ENCODE measurements at regions not wholly inside any gene's neighbourhood (a gene's known extent, or its start where the extent isn't known, plus 50 kb on each side); places are given as distances from the start of the nearest gene placed in this dataset.

DNA sequence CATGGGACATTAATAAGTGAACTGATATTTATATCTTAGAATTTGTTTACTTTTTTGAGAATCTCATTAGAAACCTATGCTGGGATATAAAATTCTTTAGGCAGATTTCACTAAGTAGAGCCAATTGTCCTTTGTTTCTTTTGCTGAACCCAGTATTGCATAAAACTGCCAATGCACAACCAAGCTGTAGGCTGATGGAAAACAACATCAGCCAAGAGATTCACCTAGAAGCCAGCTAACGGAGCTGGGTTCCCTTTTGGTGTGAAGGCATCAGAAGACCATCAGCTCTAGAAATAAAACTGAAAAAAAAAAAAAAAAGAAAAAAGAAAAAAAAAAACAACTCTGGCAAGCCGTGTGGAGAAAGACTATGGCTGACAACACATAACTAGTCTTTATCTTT lies 328.2 kb upstream of the PDE3A start:
- no peak overlapping the region for H3K4me3 Mint-ChIP-seq
- H3K27ac Mint-ChIP-seq: no peak overlapping the region
- no peaks in the 10 kb centered on the region for H3K27me3 ChIP-seq (ENCODE audit: insufficient read depth, low read length)
- POLR2A ChIA-PET (ENCODE audit: partially characterized antibody): no interaction called here
- CTCF ChIA-PET (ENCODE audit: partially characterized antibody): no interaction called here
- intact Hi-C loops (cut with micrococcal nuclease): no loop called here
- no peaks in the 10 kb centered on the region for H3K4me1 ChIP-seq (ENCODE audit: insufficient read depth, low read length)
- H3K4me3 ChIP-seq (ENCODE audit: low read length in 2 of 2): no peak overlapping the region
- no peak overlapping the region for H3K27ac ChIP-seq (ENCODE audit: low read depth, low read length)
- no peak for DNase-seq
- no peaks in the 10 kb centered on the region for H3K9me3 ChIP-seq (ENCODE audit: control insufficient read depth in 1 of 2, low read length in 2 of 2)
- H3K4me1 Mint-ChIP-seq: no peaks in the 10 kb centered on the region
- H3K9me3 Mint-ChIP-seq: no peaks in the 10 kb centered on the region
- no peaks in the 10 kb centered on the region for H3K27me3 Mint-ChIP-seq
- H3K36me3 ChIP-seq (ENCODE audit: insufficient read depth, low read length): no peaks in the 10 kb centered on the region
- no peaks in the 10 kb centered on the region for H3K36me3 Mint-ChIP-seq

- ChIA-PET CTCF (ENCODE audit: partially characterized antibody) (no interaction called here), POLR2A (ENCODE audit: partially characterized antibody) (no interaction called here)
- H3K4me1 ChIP-seq (ENCODE audit: insufficient read depth, low read length): no peaks in the 10 kb centered on the region
- Mint-ChIP-seq H3K4me1 (no peaks in the 10 kb centered on the region), H3K27ac (peak overlapping the region in 1 of 7 donors; percentile 71), H3K36me3 (no peaks in the 10 kb centered on the region), H3K4me3 (no peak overlapping the region), H3K9me3 (no peaks in the 10 kb centered on the region), H3K27me3 (no peaks in the 10 kb centered on the region)
- H3K9me3 ChIP-seq (ENCODE audit: control insufficient read depth in 1 of 2, low read length in 2 of 2): no peaks in the 10 kb centered on the region
- H3K4me3 ChIP-seq (ENCODE audit: low read length in 2 of 2): no peak overlapping the region
- H3K36me3 ChIP-seq (ENCODE audit: insufficient read depth, low read length): no peaks in the 10 kb centered on the region
- intact Hi-C loops (cut with micrococcal nuclease): no loop called here
- no peak overlapping the region for H3K27ac ChIP-seq (ENCODE audit: low read depth, low read length)
- no peak for DNase-seq
- H3K27me3 ChIP-seq (ENCODE audit: insufficient read depth, low read length): no peaks in the 10 kb centered on the region
These were observed 327.5 kb upstream of the PDE3A start for GRCh38 chr12:20040831-20041230.

DNA sequence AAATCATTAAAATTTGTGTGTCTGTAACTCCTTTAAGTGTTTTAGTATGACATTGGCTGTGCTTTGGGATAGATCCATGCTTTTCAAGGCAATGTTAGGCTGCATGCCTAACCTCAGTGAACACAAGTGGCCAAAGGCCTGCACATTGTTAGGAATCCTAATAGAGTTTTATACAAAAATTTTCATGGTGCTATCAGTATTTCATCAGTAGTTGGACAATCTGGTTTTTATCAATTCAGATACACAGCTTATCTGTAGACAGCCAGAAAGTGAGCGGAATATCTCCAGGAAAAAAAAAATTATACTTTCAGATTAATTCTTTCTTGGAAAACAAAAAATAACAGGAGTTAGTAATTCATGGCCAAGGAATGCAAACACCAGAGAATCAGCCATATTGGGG lies 324.0 kb upstream of the PDE3A start:
- no peak overlapping the region for H3K27ac ChIP-seq (ENCODE audit: low read depth, low read length)
- no peaks in the 10 kb centered on the region for H3K36me3 ChIP-seq (ENCODE audit: insufficient read depth, low read length)
- H3K9me3 ChIP-seq (ENCODE audit: control insufficient read depth in 1 of 2, low read length in 2 of 2): no peaks in the 10 kb centered on the region
- no peak for DNase-seq
- H3K4me1 Mint-ChIP-seq: no peaks in the 10 kb centered on the region
- H3K27me3 ChIP-seq (ENCODE audit: insufficient read depth, low read length): no peaks in the 10 kb centered on the region
- intact Hi-C loops (cut with micrococcal nuclease): no loop called here
- no peak overlapping the region for H3K27ac Mint-ChIP-seq
- no peak overlapping the region for H3K4me3 Mint-ChIP-seq
- ChIA-PET CTCF (ENCODE audit: partially characterized antibody) (no interaction called here), POLR2A (ENCODE audit: partially characterized antibody) (no interaction called here)
- H3K4me3 ChIP-seq (ENCODE audit: low read length in 2 of 2): no peak overlapping the region
- H3K27me3 Mint-ChIP-seq: no peaks in the 10 kb centered on the region
- H3K36me3 Mint-ChIP-seq: no peaks in the 10 kb centered on the region
- peaks cover 0 to 4% (median 0%) of the 10 kb centered on the region in 8 donors for H3K9me3 Mint-ChIP-seq
- no peaks in the 10 kb centered on the region for H3K4me1 ChIP-seq (ENCODE audit: insufficient read depth, low read length)

GRCh38 chr12:20044846-20045245 lies 323.5 kb upstream of the PDE3A start:
- Mint-ChIP-seq H3K27ac (no peak overlapping the region), H3K4me3 (no peak overlapping the region)

DNA sequence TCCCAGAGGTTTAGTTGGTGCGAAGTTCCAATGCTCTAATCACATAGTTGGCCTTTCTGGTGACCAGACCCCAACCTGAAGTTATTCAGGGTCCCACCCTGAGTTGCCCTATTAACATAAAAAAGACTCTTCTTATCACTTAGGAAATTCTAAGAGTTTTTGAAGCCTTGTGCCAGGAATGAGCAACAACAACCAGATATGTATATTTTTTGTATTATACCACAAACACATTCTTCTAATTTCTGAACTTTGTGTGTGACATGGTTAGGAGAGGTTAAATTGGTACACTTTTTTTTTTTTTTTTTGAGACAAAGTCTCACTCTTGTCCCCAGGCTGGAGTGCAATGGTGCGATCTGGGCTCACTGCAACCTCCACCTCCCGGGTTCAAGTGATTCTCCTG lies 320.4 kb upstream of the PDE3A start:
- POLR2A ChIA-PET (ENCODE audit: partially characterized antibody): no interaction called here

More at GRCh38 chr12:20044846-20045245, 323.5 kb upstream of the PDE3A start:
- H3K27me3 ChIP-seq (ENCODE audit: insufficient read depth, low read length): no peaks in the 10 kb centered on the region
- H3K27me3 Mint-ChIP-seq: no peaks in the 10 kb centered on the region
- H3K4me3 ChIP-seq (ENCODE audit: low read length in 2 of 2): no peak overlapping the region
- H3K36me3 ChIP-seq (ENCODE audit: insufficient read depth, low read length): no peaks in the 10 kb centered on the region
- H3K4me1 ChIP-seq (ENCODE audit: insufficient read depth, low read length): no peaks in the 10 kb centered on the region
- DNase-seq: no peak
- no peaks in the 10 kb centered on the region for H3K36me3 Mint-ChIP-seq
- no peak overlapping the region for H3K27ac ChIP-seq (ENCODE audit: low read depth, low read length)
- no peaks in the 10 kb centered on the region for H3K9me3 ChIP-seq (ENCODE audit: control insufficient read depth in 1 of 2, low read length in 2 of 2)
- intact Hi-C loops (cut with micrococcal nuclease): no loop called here
- H3K9me3 Mint-ChIP-seq: peaks cover 0 to 4% (median 0%) of the 10 kb centered on the region in 8 donors
- ChIA-PET POLR2A (ENCODE audit: partially characterized antibody) (no interaction called here), CTCF (ENCODE audit: partially characterized antibody) (no interaction called here)
- H3K4me1 Mint-ChIP-seq: no peaks in the 10 kb centered on the region

DNA sequence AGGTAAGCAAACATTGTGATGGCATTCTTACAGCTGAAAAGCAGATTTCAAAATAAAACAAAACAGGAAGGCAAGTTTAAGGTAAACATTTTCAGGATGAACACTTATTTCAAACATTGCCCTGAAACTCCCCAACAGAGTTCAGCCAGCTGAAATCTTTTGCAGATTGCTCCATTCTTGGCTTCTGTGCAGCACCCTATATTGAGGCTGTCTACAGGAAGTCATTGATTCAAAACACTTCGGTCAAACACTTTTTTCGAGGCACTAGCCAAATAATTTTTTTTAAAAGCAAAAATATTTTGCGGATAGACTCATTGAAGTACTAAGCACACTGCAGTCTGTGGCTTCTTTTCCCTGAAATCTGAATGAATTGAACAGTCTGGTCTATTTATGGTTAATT lies 318.1 kb upstream of the PDE3A start:
- no peak overlapping the region for H3K4me3 Mint-ChIP-seq
- Histone ChIP-seq H3K4me1 (ENCODE audit: insufficient read depth, low read length) (no peaks in the 10 kb centered on the region), H3K27ac (ENCODE audit: low read depth, low read length) (no peak overlapping the region), H3K36me3 (ENCODE audit: insufficient read depth, low read length) (no peaks in the 10 kb centered on the region), H3K9me3 (ENCODE audit: control insufficient read depth in 1 of 2, low read length in 2 of 2) (no peaks in the 10 kb centered on the region), H3K4me3 (ENCODE audit: low read length in 2 of 2) (no peak overlapping the region), H3K27me3 (ENCODE audit: insufficient read depth, low read length) (no peaks in the 10 kb centered on the region)
- no peaks in the 10 kb centered on the region for H3K36me3 Mint-ChIP-seq
- H3K27ac Mint-ChIP-seq: no peak overlapping the region
- H3K4me1 Mint-ChIP-seq: no peaks in the 10 kb centered on the region
- peaks cover 0 to 4% (median 1%) of the 10 kb centered on the region in 8 donors for H3K9me3 Mint-ChIP-seq
- ChIA-PET CTCF (ENCODE audit: partially characterized antibody) (no interaction called here), POLR2A (ENCODE audit: partially characterized antibody) (no interaction called here)
- no peaks in the 10 kb centered on the region for H3K27me3 Mint-ChIP-seq
- no peak for DNase-seq
- intact Hi-C loops (cut with micrococcal nuclease): no loop called here

More for the DNA sequence above, 320.4 kb upstream of the PDE3A start:
- Histone ChIP-seq H3K27me3 (ENCODE audit: insufficient read depth, low read length) (no peaks in the 10 kb centered on the region), H3K4me1 (ENCODE audit: insufficient read depth, low read length) (no peaks in the 10 kb centered on the region), H3K27ac (ENCODE audit: low read depth, low read length) (no peak overlapping the region), H3K9me3 (ENCODE audit: control insufficient read depth in 1 of 2, low read length in 2 of 2) (no peaks in the 10 kb centered on the region), H3K4me3 (ENCODE audit: low read length in 2 of 2) (no peak overlapping the region), H3K36me3 (ENCODE audit: insufficient read depth, low read length) (no peaks in the 10 kb centered on the region)
- Mint-ChIP-seq H3K9me3 (peaks cover 0 to 4% (median 1%) of the 10 kb centered on the region in 8 donors), H3K4me1 (no peaks in the 10 kb centered on the region), H3K27me3 (no peaks in the 10 kb centered on the region), H3K36me3 (no peaks in the 10 kb centered on the region), H3K4me3 (no peak overlapping the region), H3K27ac (no peak overlapping the region)
- no peak for DNase-seq
- intact Hi-C loops (cut with micrococcal nuclease): no loop called here
- CTCF ChIA-PET (ENCODE audit: partially characterized antibody): no interaction called here

DNA sequence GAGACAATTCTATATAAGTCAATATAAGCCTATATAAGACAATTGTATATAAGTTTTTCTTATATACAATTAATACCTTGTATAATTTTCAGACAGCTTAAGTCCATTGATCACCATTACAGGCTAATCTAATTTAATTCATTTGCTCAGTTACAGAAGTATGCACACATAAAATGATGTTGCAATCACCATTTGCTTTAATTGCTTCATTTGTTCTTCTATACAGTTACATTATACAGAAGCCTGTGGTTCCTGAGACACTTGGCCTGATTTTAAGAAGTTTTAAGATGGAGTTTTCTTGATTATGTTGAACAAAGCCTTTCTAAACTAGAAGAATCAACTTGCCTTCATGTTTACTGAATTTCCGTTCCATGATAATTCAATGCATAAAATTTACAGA lies 314.6 kb upstream of the PDE3A start:
- Histone ChIP-seq H3K27ac (ENCODE audit: low read depth, low read length) (no peak overlapping the region), H3K9me3 (ENCODE audit: control insufficient read depth in 1 of 2, low read length in 2 of 2) (no peaks in the 10 kb centered on the region), H3K4me1 (ENCODE audit: insufficient read depth, low read length) (no peaks in the 10 kb centered on the region), H3K27me3 (ENCODE audit: insufficient read depth, low read length) (no peaks in the 10 kb centered on the region), H3K4me3 (ENCODE audit: low read length in 2 of 2) (no peak overlapping the region), H3K36me3 (ENCODE audit: insufficient read depth, low read length) (no peaks in the 10 kb centered on the region)
- no peak for DNase-seq
- H3K4me1 Mint-ChIP-seq: no peaks in the 10 kb centered on the region
- ChIA-PET CTCF (ENCODE audit: partially characterized antibody) (no interaction called here), POLR2A (ENCODE audit: partially characterized antibody) (no interaction called here)
- no peaks in the 10 kb centered on the region for H3K36me3 Mint-ChIP-seq
- H3K4me3 Mint-ChIP-seq: no peak overlapping the region
- H3K27me3 Mint-ChIP-seq: no peaks in the 10 kb centered on the region
- H3K9me3 Mint-ChIP-seq: peaks cover 0 to 5% (median 3%) of the 10 kb centered on the region in 8 donors
- intact Hi-C loops (cut with micrococcal nuclease): no loop called here
- H3K27ac Mint-ChIP-seq: no peak overlapping the region

- ChIA-PET POLR2A (ENCODE audit: partially characterized antibody) (no interaction called here), CTCF (ENCODE audit: partially characterized antibody) (no interaction called here)
- no peak for DNase-seq
- Mint-ChIP-seq H3K27me3 (no peaks in the 10 kb centered on the region), H3K4me1 (no peaks in the 10 kb centered on the region), H3K36me3 (no peaks in the 10 kb centered on the region), H3K9me3 (peaks cover 0 to 9% (median 4%) of the 10 kb centered on the region in 8 donors), H3K4me3 (no peak overlapping the region), H3K27ac (no peak overlapping the region)
- H3K9me3 ChIP-seq (ENCODE audit: control insufficient read depth in 1 of 2, low read length in 2 of 2): no peaks in the 10 kb centered on the region
- H3K4me1 ChIP-seq (ENCODE audit: insufficient read depth, low read length): no peaks in the 10 kb centered on the region
- no peaks in the 10 kb centered on the region for H3K27me3 ChIP-seq (ENCODE audit: insufficient read depth, low read length)
- no peak overlapping the region for H3K4me3 ChIP-seq (ENCODE audit: low read length in 2 of 2)
- intact Hi-C loops (cut with micrococcal nuclease): no loop called here
- no peak overlapping the region for H3K27ac ChIP-seq (ENCODE audit: low read depth, low read length)
- H3K36me3 ChIP-seq (ENCODE audit: insufficient read depth, low read length): no peaks in the 10 kb centered on the region
These were observed 312.5 kb upstream of the PDE3A start for GRCh38 chr12:20055856-20056255.

Data from CD4-positive, alpha-beta memory T cell (primary cell).